Activated naive CD8-positive, alpha-beta T cell treated with anti-CD3 and anti-CD28 coated beads, Interleukin-2, amount 50 U/mL, for 24 hours (primary cell): ENCODE measurements at regions not wholly inside any gene's neighbourhood (a gene's known extent, or its start where the extent isn't known, plus 50 kb on each side); places are given as distances from the start of the nearest gene placed in this dataset.
"Not testable (repeated sequence)": the region's sequence is repeated elsewhere in the genome, so short reads cannot be mapped to it uniquely, and the experiment has no call there.

Source experiments
- ATAC-seq: fragments of 150-1000 bp; cut with Tn5 transposase; one replicate; pipeline ENCODE4 v1.10.0; 2021
- DNase-seq: peaks from one replicate; pipeline ENCODE4 v3.0.0; 2021
- H3K27ac Mint-ChIP-seq: one replicate; pipeline ENCODE4 v1.8.0; 2021; ENCODE audit warnings: mild to moderate bottlenecking, mixed read lengths
- H3K27me3 Mint-ChIP-seq: one replicate; pipeline ENCODE4 v1.8.0; 2021; ENCODE audit warnings: mixed read lengths
- H3K36me3 Mint-ChIP-seq: one replicate; pipeline ENCODE4 v1.8.0; 2021; ENCODE audit warnings: low read depth, mixed read lengths
- H3K4me1 Mint-ChIP-seq: one replicate; pipeline ENCODE4 v1.8.0; 2021; ENCODE audit warnings: mixed read lengths
- H3K4me3 Mint-ChIP-seq: one replicate; pipeline ENCODE4 v1.8.0; 2021; ENCODE audit warnings: mild to moderate bottlenecking, moderate library complexity, mixed read lengths
- H3K9me3 Mint-ChIP-seq: one replicate; pipeline ENCODE4 v1.8.0; 2021; ENCODE audit warnings: mixed read lengths

DNA sequence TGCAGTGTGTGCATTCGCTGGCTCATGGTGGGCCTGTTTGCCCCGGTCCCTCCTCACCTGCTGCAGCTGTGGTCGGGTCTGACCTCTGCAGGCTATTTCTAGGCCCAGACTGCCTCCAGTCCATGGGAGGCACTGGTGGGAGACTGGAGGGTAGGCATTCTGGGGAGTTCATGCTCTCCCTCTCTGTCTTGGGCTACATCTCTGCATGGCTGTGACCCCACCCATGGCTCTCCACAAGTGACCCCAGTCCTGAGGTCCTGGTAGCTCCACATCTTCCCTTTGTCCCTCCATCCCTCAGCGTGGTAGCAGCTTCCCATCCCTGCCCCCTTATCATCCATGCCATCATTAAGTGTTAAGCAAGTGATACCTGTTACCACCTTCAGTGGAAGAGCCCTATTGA lies 107.8 kb upstream of the SEC14L1 start:
- Mint-ChIP-seq H3K27me3 (peaks cover 8% of the 10 kb centered on the region), H3K4me3 (no peak overlapping the region), H3K4me1 (peaks cover 2% of the 10 kb centered on the region), H3K27ac (no peak overlapping the region), H3K9me3 (peaks cover 5% of the 10 kb centered on the region), H3K36me3 (no peaks in the 10 kb centered on the region)
- DNase-seq, result no peak
- no peak for ATAC-seq

DNA sequence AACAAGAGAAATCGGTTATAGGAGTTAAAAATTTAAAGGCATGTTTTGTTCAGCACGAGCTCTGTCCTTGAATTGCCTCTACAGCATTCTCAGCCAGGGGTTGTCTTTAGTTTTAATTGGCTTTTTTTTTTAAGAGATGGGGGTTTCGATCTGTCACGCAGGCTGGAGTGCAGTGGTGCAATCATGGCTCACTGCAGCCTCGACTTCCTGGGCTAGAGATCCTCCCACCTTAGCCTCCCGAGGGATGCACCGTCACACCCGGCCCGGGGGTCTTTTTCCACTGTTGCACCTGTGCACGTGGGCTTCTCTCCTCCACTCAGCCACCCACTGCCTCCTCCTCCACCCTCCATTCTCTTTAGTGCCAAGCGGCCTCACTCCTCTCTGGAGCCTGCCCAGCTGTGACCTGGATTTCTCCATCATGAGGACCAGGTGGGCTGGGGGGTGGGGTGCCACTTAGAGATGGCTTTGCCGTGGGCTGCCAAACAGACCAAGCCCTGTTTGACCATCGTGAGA lies 106.8 kb upstream of the SEC14L1 start:
- Mint-ChIP-seq H3K9me3 (peaks cover 5% of the 10 kb centered on the region), H3K27me3 (peaks cover 8% of the 10 kb centered on the region), H3K36me3 (no peaks in the 10 kb centered on the region), H3K27ac (no peak overlapping the region), H3K4me3 (no peak overlapping the region), H3K4me1 (peaks cover 2% of the 10 kb centered on the region)
- ATAC-seq (no peak), DNase-seq (no peak)

DNA sequence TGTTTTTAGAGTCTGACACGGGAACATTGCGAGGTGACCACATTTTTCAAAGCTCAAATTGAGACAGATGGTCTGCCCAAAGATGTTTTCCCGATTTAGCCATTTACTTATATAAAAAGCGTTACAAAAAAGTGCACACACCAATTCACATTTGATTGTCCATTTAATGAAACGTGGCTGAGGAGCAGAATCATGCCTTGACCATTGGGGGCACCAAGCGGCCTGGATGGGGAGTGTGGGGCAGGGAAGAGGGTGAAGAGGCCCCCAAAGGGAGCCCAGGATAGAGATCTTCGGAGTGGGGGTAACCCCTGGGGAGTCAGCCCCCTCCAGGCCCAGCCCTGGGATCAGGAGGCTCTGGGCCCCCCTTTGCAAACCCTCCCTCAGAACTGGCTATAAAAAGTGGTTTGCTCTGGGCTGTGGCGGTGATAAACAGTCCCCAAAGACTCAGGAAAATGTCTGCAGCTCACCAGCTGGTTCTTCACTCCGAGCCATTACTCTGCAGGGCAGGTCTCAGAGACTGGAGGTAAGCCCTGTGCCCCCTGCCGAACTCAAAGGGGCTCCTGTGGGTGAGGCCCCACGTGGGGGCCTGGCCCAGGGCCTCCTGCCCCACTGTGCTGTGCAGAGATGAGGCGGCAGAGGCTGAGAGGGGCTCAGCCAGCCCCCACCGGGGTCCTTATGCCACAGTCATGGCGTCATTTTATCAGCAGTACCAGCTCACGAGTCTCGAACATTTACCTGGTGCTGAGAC lies 105.9 kb upstream of the SEC14L1 start:
- ATAC-seq (no peak), DNase-seq (no peak)
- H3K36me3 Mint-ChIP-seq, result no peaks in the 10 kb centered on the region
- H3K27ac Mint-ChIP-seq, result no peak overlapping the region
- H3K9me3 Mint-ChIP-seq, result peaks cover 5% of the 10 kb centered on the region
- H3K27me3 Mint-ChIP-seq, result peaks cover 8% of the 10 kb centered on the region
- H3K4me3 Mint-ChIP-seq, result no peak overlapping the region
- H3K4me1 Mint-ChIP-seq, result peaks cover 2% of the 10 kb centered on the region

DNA sequence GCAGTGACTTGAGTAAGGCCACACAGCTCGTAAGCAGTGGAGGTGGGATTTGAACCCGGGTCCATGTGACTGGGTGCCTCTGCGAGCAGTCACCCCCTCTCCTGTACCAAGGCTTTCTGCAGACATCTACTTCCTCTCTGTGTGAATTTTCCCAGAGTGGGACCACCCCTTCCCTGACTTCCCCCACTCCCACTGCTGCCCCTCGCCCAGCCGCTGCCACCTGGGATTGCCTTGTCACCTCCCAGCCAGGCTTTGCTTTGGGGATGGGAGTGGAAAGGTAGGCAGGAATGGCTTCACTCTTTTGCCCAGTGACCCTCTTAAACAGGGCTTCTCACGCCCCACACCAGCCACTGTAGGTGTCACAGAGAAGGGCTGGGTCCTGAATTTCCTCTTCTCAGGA lies 105.2 kb upstream of the SEC14L1 start:
- Mint-ChIP-seq H3K4me1 (peaks cover 2% of the 10 kb centered on the region), H3K4me3 (no peak overlapping the region), H3K27me3 (peaks cover 8% of the 10 kb centered on the region), H3K9me3 (peaks cover 5% of the 10 kb centered on the region), H3K27ac (no peak overlapping the region), H3K36me3 (no peaks in the 10 kb centered on the region)
- DNase-seq (no peak), ATAC-seq (no peak)

DNA sequence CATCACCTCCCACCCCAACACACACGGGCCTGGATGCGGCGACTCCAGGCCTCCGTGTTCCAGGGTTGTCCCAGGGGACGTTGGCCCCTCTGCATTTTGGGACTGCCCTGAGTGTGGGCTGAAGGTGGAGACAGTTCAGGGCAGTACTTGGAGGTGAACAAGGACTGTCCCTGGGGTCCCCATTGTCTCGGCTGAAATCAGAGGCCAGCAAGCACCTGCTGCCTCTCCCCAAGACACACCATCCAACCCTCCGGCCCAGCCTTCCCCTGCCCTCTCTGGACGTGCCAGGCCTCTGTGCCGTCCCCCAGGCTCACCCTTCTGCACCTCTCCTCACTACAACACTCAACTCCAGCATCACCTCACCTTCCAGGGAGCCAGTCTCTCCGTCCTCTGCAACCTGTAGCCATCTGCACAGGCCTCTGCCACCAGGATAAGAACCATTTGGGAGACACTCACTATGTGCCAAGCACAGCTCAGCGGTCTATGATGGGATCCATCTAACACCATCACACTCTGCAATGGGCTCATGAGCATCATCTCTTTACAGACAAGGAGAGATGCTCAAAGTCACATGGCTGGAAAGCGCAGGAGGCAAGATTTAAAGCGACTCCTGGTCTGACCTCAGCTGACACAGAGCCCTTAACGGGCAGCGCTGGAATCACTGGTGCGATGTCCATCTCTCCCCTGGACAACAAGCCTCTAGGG lies 104.5 kb upstream of the SEC14L1 start:
- ATAC-seq, result no peak
- Mint-ChIP-seq H3K4me3 (no peak overlapping the region), H3K27ac (no peak overlapping the region), H3K4me1 (peaks cover 2% of the 10 kb centered on the region), H3K9me3 (peaks cover 5% of the 10 kb centered on the region), H3K27me3 (peaks cover 8% of the 10 kb centered on the region), H3K36me3 (no peaks in the 10 kb centered on the region)
- no peak for DNase-seq

DNA sequence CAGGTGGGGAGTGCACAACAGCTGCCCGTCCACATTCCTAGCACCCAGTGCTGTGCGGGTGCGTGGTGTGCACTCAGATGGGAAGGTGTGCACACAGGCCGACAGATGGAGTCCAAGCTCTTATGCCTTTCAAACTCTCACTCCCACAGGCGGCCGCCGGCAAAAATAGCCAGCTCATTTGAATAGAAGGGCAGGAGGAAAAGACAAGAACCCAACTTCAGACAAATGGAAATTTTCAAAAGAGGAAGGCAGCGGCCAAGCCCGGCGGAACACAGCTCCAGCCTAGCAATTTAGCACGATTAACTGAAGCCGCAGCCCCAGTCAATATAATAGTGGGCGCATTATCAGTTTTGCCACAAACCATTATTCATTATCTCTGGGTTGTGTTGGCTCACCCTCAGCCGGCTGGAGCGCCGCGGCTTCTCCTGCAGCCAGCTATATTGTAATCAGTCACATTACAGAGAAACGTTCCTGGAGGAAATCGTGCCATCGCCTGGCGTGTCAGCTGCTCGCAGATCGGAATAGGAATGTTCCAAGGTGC lies 103.9 kb upstream of the SEC14L1 start:
- Mint-ChIP-seq H3K27me3 (peaks cover 8% of the 10 kb centered on the region), H3K9me3 (peaks cover 2% of the 10 kb centered on the region), H3K36me3 (no peaks in the 10 kb centered on the region), H3K4me3 (no peak overlapping the region), H3K4me1 (peaks cover 2% of the 10 kb centered on the region), H3K27ac (no peak overlapping the region)
- ATAC-seq (no peak), DNase-seq (no peak)

DNA sequence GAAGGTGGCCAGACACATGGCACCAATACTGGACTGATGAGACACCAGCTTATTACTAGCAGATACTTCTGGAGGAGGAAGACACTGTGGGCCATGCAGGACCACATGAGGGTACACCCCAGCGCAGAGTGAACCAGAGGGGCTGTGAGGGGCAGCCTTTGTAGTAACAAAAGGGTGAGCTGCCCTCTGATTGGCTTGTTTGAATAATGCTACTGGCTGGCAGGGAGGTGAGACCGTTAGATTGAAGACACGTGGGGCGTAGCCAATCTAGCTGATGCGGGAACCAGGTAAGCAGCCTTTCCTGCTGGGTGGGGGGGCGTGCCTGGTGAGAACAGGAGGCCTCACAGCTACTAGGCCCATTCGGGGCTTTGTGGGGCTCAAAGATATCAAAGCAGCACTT lies 102.8 kb upstream of the SEC14L1 start:
- peaks cover 8% of the 10 kb centered on the region for H3K27me3 Mint-ChIP-seq
- no peaks in the 10 kb centered on the region for H3K9me3 Mint-ChIP-seq

DNA sequence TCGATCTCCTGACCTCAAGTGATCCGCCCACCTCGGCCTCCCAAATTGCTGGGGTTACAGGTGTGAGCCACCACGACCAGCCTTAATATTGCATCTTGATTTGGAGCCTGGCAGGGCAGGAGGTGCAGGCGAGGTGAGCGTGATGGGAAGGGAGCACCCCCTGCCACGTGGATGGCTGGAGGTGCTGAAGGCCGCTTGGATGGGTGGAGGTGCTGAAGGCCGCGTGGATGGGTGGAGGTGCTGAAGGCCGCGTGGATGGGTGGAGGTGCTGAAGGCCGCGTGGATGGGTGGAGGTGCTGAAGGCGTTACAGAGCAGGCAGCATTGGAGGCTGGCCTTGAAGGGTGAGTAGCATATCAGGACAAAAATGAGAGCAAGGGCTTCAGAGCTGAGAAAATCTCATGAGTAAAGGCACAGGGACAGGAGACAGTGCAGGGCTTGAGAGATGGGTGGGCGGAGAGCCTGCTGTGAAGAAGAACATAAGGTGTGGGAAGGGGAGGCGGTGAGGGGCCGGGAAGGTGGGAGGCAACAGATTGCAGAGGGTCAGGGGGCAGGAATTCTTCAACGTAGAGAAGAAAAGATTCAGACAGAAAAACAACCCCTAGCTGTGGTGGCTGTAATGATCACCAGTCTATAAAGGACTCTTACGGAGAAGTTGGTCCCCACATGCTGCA lies 101.7 kb upstream of the SEC14L1 start:
- no peaks in the 10 kb centered on the region for H3K36me3 Mint-ChIP-seq
- peaks cover 2% of the 10 kb centered on the region for H3K4me1 Mint-ChIP-seq
- DNase-seq (no peak), ATAC-seq (no peak)
- H3K4me3 Mint-ChIP-seq, result no peak overlapping the region
- no peaks in the 10 kb centered on the region for H3K9me3 Mint-ChIP-seq
- H3K27ac Mint-ChIP-seq, result no peak overlapping the region
- peaks cover 5% of the 10 kb centered on the region for H3K27me3 Mint-ChIP-seq

More for the DNA sequence above, 102.8 kb upstream of the SEC14L1 start:
- no peak overlapping the region for H3K27ac Mint-ChIP-seq
- H3K4me3 Mint-ChIP-seq, result no peak overlapping the region
- ATAC-seq (no peak), DNase-seq (no peak)
- H3K36me3 Mint-ChIP-seq, result no peaks in the 10 kb centered on the region
- H3K4me1 Mint-ChIP-seq, result peaks cover 2% of the 10 kb centered on the region

DNA sequence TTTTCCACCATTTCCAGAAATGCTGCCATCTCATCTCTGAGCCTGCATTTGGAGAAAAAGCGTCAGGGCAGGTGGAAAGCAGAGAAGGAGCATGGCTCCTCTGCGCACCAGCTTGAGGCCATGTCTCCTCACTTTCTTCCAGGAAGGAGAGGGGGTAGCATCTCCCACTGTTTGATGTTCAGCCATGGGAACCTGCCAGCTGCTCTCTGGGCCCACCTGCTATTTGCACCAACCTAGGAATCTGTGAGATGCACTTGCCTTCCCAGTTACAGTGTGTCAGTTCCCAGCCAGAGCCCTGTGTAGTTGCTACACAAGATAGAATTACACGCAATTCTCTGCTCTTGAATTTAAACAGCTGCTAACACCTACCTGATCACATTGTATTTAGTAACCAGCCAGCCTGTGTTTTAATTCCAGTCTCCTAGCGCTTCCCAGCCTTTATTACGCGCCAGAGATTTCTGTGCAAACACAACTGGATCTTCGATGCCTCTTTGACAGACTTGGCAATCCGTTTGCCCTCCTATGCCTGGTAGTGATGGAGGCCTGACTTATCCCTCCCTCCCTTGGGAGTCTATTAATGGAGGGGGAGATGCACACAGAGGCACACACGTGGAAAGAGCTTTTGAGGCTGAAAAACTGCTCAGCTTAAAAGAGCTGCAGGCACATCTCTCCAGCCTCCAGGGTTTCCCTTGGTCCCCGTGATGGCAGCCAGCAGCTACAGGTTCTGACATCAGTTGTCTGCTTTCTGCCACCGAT lies 98.1 kb upstream of the SEC14L1 start:
- Mint-ChIP-seq H3K9me3 (no peaks in the 10 kb centered on the region), H3K4me1 (no peaks in the 10 kb centered on the region)
- no peak for ATAC-seq

DNA sequence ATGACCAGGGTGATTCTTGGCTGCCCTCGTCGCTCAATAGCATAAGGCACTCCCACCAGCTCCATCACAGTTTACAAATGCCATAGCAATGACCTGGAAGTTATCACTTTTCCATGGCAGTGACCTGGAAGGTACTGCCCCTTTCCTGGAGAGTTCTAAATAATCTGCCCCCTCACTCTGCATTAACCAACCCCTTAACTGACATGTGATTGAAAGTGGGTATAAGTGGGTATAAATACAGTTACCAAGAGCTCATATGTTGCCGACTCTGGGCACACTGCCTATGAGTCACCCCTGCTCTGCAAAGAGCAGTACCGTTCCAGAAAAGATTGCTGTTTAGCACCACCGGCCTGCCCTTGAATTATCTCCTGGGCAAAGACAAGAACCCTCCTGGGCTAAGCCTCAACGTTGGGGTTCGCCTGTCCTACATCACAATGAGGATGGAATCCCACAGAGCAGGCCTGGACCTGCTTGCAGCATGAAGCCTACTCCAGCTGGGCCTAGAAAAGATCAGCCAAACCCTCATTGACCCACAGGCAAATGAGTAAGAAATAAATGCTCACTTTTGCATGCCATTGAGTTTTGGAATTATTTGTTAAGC lies 95.2 kb upstream of the SEC14L1 start:
- Mint-ChIP-seq H3K27ac (no peak overlapping the region), H3K27me3 (no peaks in the 10 kb centered on the region), H3K9me3 (no peaks in the 10 kb centered on the region), H3K4me1 (no peaks in the 10 kb centered on the region), H3K36me3 (no peaks in the 10 kb centered on the region), H3K4me3 (no peak overlapping the region)
- DNase-seq, result no peak
- no peak for ATAC-seq

More for the DNA sequence above, 98.1 kb upstream of the SEC14L1 start:
- no peak for DNase-seq
- Mint-ChIP-seq H3K27ac (no peak overlapping the region), H3K4me3 (no peak overlapping the region), H3K36me3 (no peaks in the 10 kb centered on the region), H3K27me3 (no peaks in the 10 kb centered on the region)

DNA sequence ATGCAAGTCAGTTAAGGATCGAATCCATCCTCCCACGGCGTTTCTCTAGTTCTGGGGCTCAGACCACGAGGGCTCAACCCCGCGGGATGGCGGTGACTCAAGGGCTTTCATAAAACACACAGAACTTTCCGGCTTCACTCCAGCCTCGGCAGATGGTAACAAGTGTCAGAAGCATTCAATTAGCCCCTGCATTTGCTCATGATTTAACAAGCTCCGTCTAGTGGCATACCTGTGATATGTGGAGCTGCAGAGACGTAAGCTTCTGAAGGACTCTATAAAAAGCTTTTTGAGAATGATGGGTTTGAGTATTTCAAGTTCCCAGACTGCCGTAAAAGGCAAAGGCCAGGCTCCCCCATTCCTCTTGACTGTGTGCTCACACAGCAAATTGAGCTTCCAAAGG lies 91.3 kb upstream of the SEC14L1 start:
- DNase-seq, result no peak
- no peaks in the 10 kb centered on the region for H3K9me3 Mint-ChIP-seq
- H3K4me3 Mint-ChIP-seq, result no peak overlapping the region

DNA sequence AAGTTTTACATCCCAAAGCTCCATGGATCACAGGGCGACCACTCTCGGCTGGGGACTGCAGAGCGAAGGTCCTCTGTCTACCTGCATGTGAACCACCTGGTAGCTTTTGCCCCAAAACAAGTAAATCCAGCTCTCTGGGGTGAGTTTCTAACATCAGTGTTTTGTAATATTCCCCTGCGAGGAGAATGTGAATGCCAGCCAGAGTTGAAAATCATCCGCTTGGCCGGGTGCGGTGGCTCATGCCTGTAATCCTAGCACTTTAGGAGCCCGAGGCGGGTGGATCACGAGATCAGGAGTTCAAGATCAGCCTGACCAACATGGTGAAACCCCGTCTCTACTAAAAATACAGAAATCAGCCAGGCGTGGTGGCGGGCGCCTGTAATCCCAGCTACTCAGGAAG lies 89.9 kb upstream of the SEC14L1 start:
- not testable (repeated sequence) for H3K4me1 Mint-ChIP-seq, ATAC-seq, H3K4me3 Mint-ChIP-seq, H3K27ac Mint-ChIP-seq, H3K27me3 Mint-ChIP-seq, DNase-seq, H3K36me3 Mint-ChIP-seq, H3K9me3 Mint-ChIP-seq

More for the DNA sequence above, 91.3 kb upstream of the SEC14L1 start:
- no peaks in the 10 kb centered on the region for H3K36me3 Mint-ChIP-seq
- no peak for ATAC-seq
- H3K27me3 Mint-ChIP-seq, result no peaks in the 10 kb centered on the region
- H3K27ac Mint-ChIP-seq, result no peak overlapping the region
- H3K4me1 Mint-ChIP-seq, result no peaks in the 10 kb centered on the region

DNA sequence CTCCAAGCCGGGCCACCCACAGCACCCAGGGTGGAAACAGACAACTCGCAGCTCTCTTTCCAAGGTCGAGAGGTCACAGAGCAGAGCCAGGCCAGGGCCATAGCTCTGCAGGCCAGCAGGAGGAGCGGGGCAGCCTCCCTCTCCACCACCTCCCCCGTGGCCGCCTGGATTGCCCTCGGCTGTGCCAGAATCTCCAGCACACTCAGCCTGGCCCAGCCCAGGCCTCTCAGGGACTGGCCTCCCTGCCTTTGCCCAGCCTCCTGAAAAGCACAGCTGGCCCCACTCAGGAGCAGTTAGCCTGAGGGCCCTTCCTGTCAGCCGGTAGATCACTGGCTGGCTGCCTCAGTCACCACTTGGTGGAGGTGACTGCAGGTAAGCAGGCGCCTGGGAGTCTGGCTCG lies 85.8 kb upstream of the SEC14L1 start:
- no peaks in the 10 kb centered on the region for H3K4me1 Mint-ChIP-seq
- H3K9me3 Mint-ChIP-seq, result no peaks in the 10 kb centered on the region
- H3K4me3 Mint-ChIP-seq, result no peak overlapping the region
- ATAC-seq, result no peak
- H3K27ac Mint-ChIP-seq, result no peak overlapping the region
- H3K36me3 Mint-ChIP-seq, result no peaks in the 10 kb centered on the region
- peaks cover 7% of the 10 kb centered on the region for H3K27me3 Mint-ChIP-seq
- no peak for DNase-seq

DNA sequence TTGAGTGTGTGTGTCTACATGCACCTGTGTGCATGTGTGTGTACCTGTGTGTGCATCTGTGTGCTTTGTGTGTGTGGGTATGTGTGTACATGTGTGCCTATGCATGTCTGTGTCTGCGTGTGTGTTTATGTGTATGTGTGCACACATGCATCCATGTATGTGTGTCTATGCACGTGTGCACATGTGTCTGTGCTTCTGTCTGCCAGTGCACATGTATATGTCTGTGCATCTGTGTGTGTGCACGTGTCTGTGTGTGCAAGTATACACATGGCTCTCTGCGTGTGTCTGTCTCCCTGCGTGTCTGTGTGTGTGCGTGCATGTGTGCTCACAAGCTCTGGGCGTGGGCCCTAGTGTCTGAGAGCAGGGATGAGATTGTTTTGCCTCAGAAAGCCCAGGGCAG lies 85.3 kb upstream of the SEC14L1 start:
- DNase-seq, result no peak
- Mint-ChIP-seq H3K27me3 (peaks cover 7% of the 10 kb centered on the region), H3K4me3 (no peak overlapping the region)

More for the DNA sequence above, 85.3 kb upstream of the SEC14L1 start:
- Mint-ChIP-seq H3K36me3 (no peaks in the 10 kb centered on the region), H3K9me3 (no peaks in the 10 kb centered on the region), H3K27ac (no peak overlapping the region), H3K4me1 (no peaks in the 10 kb centered on the region)
- ATAC-seq, result no peak
